Right ventricle myocardium superior (tissue), 1 donor: ENCODE measurements at regions not wholly inside any gene's neighbourhood (a gene's known extent, or its start where the extent isn't known, plus 50 kb on each side); places are given as distances from the start of the nearest gene placed in this dataset.
"Not testable (repeated sequence)": the region's sequence is repeated elsewhere in the genome, so short reads cannot be mapped to it uniquely, and the experiment has no call there.

Experiments
- ATAC-seq: fragments of 200-7000 bp; cut with Tn5 transposase; one replicate; pipeline ENCODE4 v1.9.1; 2020; ENCODE audit warnings: mild to moderate bottlenecking; ENCODE audit not compliant: poor library complexity
- DNase-seq: peaks from one replicate; pipeline ENCODE4 v3.0.0-alpha.2; 2020
- intact Hi-C: fragments of 100-400 bp; cut with DNase I; formaldehyde crosslinking; loops from one replicate; pipeline ENCODE4 v1.11.2; 2022
- donor health status: DM: no; HTN: yes; CAD: no; lungs with severe emphysema.

DNA sequence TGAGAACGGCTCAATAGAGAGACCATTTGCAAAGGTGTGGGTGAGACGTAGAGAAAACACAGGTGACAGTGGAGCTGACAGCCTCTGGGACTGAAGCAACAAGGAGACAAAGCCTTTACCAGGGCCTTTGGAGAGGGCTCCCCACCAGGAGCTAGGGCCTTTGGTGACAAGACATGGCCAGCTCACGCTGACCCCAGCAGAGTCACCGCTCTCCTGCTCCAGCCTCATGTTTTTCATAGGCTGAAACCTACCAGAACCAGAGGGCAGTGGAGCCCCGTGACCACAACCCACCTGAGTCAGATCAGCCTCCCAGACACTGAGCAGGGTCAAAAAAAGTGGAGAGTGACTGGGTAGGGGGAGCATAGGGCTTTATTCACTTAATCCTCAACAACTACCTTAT, 214.7 kb downstream of the SHQ1 start:
- ATAC-seq, result no peak
- no peak for DNase-seq
- intact Hi-C loops, result no loop called here

DNA sequence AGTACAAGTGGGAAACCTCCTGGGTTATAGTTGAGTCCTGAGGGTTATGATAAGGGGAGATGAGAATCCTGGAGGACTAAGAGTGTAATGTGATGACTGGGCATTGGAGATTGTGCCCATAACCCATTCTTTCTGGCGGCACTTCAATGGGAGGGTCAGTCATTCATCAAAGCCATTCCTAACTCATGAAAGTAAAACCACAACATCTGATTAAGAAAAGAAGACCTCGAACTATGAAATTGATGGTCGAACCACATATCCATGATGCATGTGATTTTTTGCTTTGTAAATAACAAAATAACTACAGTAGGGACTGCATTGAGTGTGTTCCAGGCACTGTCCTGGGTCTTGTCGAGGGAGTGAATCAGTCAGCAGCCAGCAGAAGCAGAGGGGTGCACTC, 215.1 kb downstream of the SHQ1 start:
- no peak for ATAC-seq
- intact Hi-C loops, result no loop called here
- no peak for DNase-seq

DNA sequence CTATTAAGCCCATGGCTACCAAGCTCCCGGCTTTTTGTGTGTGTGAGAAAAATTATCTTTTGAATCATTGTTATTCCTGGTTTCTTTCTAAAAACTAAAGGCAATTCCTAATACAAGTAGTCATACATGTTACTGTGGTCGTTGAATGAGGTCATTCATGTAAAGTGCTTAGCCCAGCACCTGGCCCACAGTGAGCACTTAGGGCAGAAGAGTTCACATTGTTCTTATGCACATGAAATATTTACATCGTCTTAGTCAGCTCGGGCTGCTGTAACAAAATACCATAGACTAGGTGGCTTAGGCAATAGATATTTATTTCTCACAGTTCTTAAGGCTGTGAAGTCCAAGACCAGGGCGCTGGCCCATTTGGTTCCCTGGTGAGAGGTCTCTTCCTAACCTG, 216.1 kb downstream of the SHQ1 start:
- DNase-seq, result no peak
- ATAC-seq, result no peak
- intact Hi-C loops, result no loop called here

DNA sequence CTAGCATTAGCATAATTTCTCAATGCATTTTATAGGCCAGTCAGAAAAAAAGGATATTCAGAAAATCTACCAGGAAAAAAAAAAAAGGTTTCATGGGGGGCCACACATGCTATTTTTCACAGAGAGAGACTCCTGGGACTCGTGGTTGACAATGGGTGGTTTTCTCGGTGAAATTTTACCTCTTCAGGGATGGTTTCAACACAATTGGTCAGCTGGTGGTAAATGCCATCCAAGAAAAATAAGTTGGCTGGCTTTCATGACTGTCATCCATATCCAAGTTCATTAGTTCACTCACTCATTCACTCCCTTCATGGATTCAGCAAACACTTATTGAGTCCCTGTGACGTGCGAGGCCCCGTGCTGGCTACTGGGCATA, 217.3 kb downstream of the SHQ1 start:
- intact Hi-C loops, result no loop called here
- ATAC-seq, result no peak
- no peak for DNase-seq

DNA sequence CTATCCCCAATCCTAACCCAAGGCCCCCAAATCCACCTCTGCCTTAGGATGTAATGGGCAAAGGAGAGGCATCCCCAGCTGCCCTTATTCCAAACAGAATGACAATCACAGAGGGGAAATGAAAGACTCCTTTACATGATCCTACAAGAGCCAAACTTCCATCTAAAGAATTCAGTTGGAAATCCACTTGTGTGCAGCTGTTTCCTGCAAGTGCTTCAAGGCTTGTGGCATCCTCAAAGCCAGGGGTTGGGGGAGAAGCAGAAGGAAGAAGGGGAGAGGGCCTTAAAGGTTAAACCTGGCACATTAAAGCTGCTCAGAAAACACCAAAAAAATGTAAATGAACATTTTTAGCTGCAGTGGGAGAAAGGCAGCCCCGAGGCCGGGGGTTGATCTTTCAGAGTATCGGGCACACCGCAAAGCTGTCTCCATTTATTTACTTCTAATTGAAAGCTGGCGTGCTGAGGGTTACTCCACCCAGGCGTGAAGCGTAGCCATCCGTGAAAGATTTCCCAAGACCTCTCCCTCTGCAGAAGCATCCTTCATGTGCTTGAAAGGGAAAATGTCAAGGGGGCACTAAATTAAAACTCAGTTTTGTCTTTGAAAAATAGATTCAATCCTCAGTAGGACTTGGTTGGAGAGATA, 217.8 kb downstream of the SHQ1 start:
- DNase-seq (no peak), ATAC-seq (no peak)
- intact Hi-C loops, result no loop called here

DNA sequence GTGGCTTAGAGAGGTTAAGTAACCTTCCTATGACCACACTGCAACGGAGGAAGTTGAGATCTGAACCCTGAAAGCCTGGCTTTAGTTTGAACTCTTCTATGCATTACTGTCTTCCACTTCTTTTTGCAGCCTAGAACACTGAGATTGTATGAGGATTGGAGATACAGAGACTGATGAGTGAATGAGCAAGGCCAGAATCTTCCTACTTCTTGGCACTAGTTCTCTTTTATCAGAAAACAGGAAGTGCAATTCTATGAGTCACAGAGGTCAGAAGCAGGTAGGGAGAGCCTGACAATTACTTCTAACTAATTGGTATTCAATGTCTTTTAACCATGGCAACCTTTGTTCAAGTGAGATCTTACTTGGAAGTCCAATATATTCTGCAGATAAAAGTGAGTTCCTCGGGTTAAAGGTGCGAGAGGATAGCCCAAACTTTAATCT, 219.0 kb downstream of the SHQ1 start:
- intact Hi-C loops, result no loop called here
- ATAC-seq, result no peak
- no peak for DNase-seq

DNA sequence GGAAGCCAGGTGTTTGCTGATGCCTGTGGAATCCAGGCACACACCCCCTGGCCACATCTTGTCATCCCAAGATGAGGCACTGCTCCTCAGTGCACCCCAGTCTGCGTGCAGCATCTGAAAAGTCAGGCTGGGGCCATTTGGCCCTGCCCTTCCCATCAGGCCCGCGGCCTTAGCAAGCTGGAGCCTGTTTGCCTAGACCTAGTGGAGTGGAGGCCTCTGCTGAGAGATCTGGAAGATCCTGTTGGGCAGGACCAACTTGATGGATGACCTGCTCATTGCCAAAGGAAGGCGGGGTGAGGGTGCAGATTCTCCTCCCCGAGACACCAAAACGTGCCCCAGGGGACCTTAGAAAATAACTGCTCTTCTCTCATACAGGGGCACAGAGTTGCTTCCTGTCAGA, 220.2 kb downstream of the SHQ1 start:
- ATAC-seq (no peak), DNase-seq (no peak)
- intact Hi-C loops, result no loop called here

DNA sequence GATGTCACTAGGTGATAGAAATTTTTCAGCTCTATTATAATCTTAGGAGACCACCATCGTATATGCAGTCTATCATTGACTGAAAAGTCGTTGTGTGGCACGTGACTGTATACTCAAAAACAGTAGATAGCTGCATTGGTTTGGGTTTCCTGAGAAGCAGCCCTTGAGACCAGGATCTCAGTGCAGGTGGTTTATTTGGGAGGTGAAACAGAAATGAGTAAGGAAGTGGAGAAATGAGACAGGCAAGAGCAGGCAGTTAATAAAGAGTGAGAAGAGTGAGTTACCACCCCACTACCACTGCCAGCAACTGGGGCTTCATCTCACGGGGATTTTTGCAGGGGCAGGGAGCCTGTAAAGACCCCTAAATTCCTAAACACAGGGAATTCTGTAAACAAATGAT, 221.0 kb downstream of the SHQ1 start:
- DNase-seq (no peak), ATAC-seq (no peak)
- intact Hi-C loops, result no loop called here

DNA sequence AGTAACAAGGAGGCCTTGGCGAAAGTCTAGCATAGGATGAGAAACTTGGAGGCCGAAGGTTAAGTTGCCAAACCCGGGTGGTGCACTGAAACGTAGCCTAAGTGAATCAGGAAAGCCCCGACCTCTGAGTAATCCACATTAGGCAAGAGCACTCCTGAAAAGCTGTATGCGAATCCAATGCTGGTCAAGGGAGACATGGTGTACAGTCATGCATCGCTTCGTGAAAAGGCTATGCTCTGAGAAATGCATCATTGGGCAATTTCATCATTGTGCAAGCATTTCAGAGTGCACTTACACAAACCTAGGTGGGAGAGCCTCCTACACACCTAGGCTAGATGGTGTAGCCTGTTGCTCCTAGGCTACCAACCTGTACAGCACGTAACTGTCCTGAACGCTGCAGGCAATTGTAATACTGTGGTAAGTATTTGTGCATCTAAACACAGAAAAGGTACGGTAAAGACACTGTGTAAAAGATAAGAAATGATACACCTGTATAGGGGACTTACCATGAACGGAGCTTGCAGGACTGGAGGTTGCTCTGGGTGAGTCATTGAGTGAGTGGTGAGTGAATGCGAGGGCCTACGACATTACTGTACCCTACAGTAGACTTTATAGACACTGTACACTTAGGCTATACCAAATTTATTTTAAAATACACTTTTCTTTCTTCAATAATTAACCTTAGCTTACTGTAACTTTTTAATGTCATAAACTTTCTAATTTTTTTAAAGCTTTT, 222.5 kb downstream of the SHQ1 start:
- DNase-seq, result no peak
- intact Hi-C loops, result no loop called here
- ATAC-seq, result no peak

DNA sequence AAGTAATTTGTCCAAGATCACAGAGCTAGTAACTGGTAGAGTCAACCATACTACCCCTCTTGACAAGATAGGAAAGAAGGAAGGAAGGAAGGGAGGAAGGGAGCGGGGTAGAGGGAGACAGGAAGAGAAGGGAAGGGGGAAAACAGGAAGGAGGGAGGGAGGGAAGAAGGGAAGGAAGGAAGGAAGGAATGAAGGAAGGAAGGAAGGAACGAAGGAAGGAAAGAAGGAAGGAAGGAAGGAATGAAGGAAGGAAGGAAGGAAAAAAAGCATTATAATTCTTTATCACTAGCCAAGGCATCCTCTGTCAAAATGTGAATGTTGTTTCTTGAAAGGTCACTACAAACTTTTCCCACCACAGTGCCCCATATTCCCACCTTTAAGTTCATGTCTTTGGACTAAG, 223.6 kb downstream of the SHQ1 start:
- no peak for DNase-seq
- intact Hi-C loops, result no loop called here
- no peak for ATAC-seq

DNA sequence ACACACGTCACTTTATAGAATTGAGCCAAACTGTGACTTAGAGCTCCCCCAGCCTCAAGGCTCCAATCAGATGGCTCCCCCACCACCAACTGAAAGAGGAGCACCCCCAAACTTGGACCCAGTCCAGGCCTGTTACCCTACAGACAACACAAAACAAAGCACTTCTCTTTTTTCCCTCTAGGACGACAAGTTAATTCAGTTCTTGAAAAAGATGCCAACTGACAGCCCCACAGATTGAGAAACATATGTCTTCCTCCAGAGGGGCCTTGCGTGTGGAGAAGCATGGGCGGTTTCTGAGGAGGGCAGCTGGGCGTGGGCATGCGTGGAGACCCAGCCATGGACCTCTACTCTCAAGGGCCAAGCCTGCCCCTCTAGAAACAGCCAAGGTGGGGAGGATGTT, 229.5 kb downstream of the SHQ1 start:
- ATAC-seq (no peak), DNase-seq (no peak)
- intact Hi-C loops, result no loop called here

DNA sequence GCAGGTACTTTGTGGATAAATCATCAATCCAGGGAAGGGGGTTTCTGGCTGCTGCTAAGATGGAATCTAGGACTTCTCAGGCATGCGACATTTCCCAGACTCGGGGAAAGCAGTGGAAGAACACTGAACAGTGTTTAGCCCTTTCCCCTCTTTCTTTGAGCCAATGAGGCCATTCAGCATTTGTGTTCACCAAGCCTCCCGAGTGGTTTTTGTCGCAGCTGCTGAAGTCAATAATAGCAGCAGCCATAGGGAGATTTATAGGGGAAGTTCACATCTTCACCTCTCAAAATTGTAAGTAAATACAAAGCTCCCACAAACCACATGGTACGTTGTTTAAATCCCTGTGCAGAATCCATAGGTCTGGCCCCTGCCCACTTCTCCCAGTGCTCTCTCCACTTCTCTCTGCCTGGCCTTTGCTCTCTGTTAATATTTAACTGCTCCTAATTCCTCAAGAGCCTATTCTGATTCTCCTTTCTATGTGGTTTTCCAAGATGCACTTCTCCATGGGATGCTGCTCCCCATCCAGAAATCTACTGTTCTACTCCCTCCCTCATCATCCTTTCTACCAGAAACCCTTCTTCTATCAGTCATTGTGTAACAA, 230.7 kb downstream of the SHQ1 start:
- intact Hi-C loops, result no loop called here
- DNase-seq (no peak), ATAC-seq (no peak)

DNA sequence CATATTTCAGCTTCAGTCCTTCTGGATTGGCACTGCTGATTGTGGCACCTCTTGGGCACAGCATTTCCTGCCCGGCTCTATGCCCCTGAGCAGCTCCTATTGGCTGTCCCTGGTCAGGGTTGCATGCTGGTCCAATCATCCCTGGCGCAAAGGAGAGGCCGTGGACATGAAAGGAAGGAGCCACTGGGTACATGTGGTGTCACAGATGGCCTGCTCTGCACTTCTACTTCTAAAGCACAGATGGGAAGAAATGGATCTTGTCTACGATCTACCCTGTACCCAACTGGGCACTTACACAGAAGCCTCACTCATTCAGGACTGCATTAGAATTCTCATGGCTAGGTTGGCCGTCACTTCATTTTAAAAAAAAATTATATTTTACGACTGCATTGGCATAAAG, 232.5 kb downstream of the SHQ1 start:
- ATAC-seq (no peak), DNase-seq (no peak)
- intact Hi-C loops, result no loop called here

DNA sequence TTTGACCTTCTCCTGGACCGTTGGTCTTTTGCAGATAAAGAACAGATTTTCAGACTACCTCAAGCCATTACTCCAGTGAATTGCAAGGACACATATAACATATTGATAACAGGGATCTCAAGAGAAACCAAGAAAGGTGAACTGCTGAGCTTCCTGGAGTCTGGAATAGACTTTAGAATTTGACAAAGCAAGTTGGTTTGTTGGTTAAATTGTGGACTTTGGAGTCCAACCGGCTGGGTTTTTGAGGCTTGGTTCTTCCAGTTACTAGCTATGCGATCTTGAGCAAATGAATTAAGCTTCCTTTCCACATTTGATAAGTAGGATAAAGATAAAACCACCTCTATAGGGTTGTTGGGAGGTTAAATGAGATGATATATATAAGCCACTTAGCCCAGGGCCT, 233.1 kb downstream of the SHQ1 start:
- intact Hi-C loops, result no loop called here

DNA sequence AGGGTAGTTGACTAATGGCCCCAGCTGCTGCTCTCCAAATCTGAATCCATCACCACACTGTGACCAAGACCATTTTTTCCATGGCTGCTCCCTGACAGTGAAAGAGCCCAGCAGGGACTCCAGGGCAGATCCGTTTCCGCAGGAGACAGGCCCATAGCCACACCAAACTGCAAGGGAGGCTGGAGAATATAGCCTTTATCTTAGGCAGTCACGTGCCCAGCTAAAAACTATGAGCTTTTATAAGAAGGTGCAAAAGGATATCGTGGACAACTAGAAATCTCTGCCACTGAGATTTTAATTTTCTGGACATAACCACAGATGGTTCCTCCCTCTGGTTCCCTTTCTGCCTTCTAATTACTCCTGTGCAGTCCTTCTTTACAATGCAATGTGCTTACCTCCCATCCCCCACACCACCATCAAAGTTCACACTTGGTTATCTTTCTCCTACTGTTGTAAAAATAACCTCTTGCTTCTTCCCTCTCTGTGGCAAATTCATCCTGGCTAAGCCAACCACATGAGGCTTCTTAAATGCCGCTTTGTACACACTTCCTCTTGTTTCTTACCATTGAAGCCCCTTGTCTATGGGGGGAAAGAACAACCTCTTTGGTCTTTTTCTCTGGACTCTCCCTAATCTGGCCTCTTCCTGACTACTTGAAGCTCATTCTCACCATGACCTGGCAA, 233.7 kb downstream of the SHQ1 start:
- DNase-seq (no peak), ATAC-seq (no peak)
- intact Hi-C loops, result no loop called here

More for the DNA sequence above, 233.1 kb downstream of the SHQ1 start:
- no peak for DNase-seq
- ATAC-seq, result no peak

DNA sequence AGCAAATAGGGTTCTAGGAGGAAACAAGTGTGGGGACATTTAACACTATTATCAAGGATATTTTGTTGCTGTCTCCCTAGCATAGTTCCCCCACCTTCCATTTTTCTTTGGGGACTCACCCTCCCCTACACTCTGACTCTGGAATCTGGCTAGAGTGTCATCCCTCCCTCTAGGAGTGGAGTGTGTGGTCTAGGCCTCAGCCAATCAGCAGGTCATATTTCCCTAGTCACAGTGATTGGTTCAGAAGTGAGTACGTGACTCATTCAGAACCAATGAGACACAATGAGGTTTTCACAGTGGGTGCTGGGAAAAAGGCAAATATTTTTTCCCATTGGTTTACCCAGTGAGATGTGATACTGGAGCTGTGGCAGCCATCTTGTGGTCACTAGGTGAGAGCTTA, 234.4 kb downstream of the SHQ1 start:
- ATAC-seq, result no peak
- intact Hi-C loops, result no loop called here
- DNase-seq, result no peak

DNA sequence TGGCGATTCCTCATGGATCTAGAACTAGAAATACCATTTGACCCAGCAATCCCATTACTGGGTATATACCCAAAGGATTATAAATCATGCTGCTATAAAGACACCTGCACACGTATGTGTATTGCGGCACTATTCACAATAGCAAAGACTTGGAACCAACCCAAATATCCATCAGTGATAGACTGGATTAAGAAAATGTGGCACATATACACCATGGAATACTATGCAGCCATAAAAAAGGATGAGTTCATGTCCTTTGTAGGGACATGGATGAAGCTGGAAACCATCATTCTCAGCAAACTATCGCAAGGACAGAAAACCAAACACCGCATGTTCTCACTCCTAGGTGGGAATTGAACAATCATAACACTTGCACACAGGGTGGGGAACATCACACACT, 239.1 kb downstream of the SHQ1 start:
- intact Hi-C loops, result not testable (repeated sequence)

DNA sequence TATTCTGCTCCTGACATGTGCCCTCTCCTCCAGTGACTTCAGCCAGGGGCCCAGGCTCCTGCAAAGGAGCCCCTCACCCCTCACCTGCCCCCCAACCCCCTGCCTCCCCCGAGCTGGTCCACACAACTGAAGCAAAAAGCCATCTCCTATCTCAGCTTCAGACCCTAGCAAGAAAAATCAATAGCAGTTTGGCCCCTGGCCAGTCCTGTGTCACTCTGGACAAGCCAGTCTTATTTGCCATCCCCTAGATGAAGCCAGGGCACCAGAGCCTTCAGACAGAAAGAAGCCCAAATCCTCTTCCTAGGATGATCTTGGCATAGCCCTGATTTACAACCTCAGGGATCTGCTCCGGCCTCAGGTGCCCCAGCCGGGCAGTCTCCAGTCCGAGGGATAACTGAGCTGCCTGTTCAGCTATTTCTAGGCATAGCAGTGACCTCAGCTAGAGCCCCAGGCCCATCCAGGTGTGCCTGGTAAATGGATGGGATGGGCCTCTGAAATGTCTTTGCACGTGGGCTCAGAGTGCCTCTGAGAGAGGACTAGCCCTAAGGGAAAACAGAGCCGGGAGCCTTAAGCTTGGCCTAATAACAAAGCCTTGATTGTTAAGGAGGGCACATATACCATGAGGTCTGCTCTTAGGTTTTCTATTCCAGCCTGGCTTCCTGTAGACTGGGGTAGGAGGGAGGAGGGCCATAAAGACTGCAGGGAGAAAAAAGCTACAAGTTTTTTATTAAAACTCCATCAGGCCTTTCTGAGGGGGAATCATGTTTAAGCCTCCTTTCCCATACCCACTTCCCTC, 242.0 kb downstream of the SHQ1 start:
- ATAC-seq (no peak), DNase-seq (no peak)
- intact Hi-C loops, result no loop called here

More for the DNA sequence above, 239.1 kb downstream of the SHQ1 start:
- ATAC-seq, DNase-seq: not testable (repeated sequence)

DNA sequence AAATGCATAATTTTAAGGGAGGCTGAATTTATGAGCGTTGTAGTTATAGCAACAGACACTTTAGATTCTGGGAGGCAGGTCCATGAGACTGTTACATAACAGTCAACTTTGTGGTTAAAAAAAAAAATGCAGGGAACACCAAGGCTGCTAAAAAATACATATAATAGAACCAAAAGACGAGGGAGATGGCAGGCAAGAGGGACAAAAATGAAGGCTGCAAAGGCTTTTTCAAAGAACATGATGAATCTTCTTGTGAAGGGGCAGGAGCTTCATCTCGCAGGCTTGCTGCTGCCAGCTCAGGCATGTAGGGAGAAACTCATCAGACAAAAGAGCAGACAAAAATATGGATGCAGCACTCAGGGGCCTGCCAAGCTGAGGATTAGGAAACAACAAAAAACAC, 243.9 kb downstream of the SHQ1 start:
- ATAC-seq, result no peak
- DNase-seq, result no peak
- intact Hi-C loops, result no loop called here
